GM23338 (cell line): ENCODE measurements at regions not wholly inside any gene's neighbourhood (a gene's known extent, or its start where the extent isn't known, plus 50 kb on each side); places are given as distances from the start of the nearest gene placed in this dataset.

Experiments used
- ATAC-seq: fragments of 200-7000 bp; cut with Tn5 transposase; 3 replicates; pipeline ENCODE4 v1.9.1; 2020
- DNase-seq: peaks from one replicate; pipeline ENCODE4 v3.0.0-alpha.2; 2015; ENCODE audit warnings: low spot score
- H2AFZ ChIP-seq: fragments of 200-600 bp; sonication (generic); 2 replicates; pipeline ENCODE4 v1.8.0; 2016; ENCODE audit warnings: antibody characterized with exemption, mild to moderate bottlenecking, moderate library complexity
- H3F3A ChIP-seq: fragments of 200-600 bp; sonication (generic); replicated peaks from 2 replicates; pipeline ENCODE4 v1.8.0; 2017; ENCODE audit warnings: antibody characterized with exemption, mixed run types, low read depth
- H3K27ac ChIP-seq: fragments of 200-600 bp; sonication (generic); 2 replicates; pipeline ENCODE4 v1.6.1; 2016; ENCODE audit warnings: low read depth
- H3K27me3 ChIP-seq: fragments of 200-600 bp; sonication (generic); 2 replicates; pipeline ENCODE4 v1.8.0; 2016; ENCODE audit warnings: mild to moderate bottlenecking, mixed run types, moderate library complexity; ENCODE audit not compliant: insufficient read depth
- H3K36me3 ChIP-seq: fragments of 200-600 bp; sonication (generic); 2 replicates; pipeline ENCODE4 v1.8.0; 2016; ENCODE audit warnings: mild to moderate bottlenecking; ENCODE audit not compliant: insufficient read depth
- H3K4me1 ChIP-seq: fragments of 200-600 bp; sonication (generic); 2 replicates; pipeline ENCODE4 v1.8.0; 2016; ENCODE audit warnings: mild to moderate bottlenecking, moderate library complexity; ENCODE audit not compliant: insufficient read depth
- H3K4me2 ChIP-seq: fragments of 200-600 bp; sonication (generic); 2 replicates; pipeline ENCODE4 v1.7.1; 2017; ENCODE audit warnings: mixed run types
- H3K4me3 ChIP-seq: fragments of 200-600 bp; sonication (generic); 2 replicates; pipeline ENCODE4 v1.6.1; 2016; ENCODE audit warnings: mixed run types
- H3K79me2 ChIP-seq: fragments of 200-600 bp; sonication (generic); replicated peaks from 2 replicates; pipeline ENCODE4 v1.8.0; 2017; ENCODE audit warnings: mild to moderate bottlenecking; ENCODE audit not compliant: insufficient read depth
- H3K9me2 ChIP-seq: fragments of 200-600 bp; sonication (generic); 2 replicates; pipeline ENCODE4 v1.8.0; 2017; ENCODE audit not compliant: insufficient read depth
- H4K20me1 ChIP-seq: fragments of 200-600 bp; sonication (generic); replicated peaks from 2 replicates; pipeline ENCODE4 v1.8.0; 2017; ENCODE audit warnings: mild to moderate bottlenecking; ENCODE audit not compliant: insufficient read depth
- H3K27ac Mint-ChIP-seq: 2 replicates; pipeline ENCODE4 v1.8.0; 2020; ENCODE audit warnings: inconsistent platforms, mild to moderate bottlenecking, moderate library complexity, mixed read lengths
- H3K27me3 Mint-ChIP-seq: 3 replicates; pipeline ENCODE4 v1.8.0; 2022; ENCODE audit warnings: low read depth, mild to moderate bottlenecking, moderate library complexity, mixed read lengths, inconsistent platforms; ENCODE audit not compliant: insufficient read depth, poor library complexity
- H3K36me3 Mint-ChIP-seq: 3 replicates; pipeline ENCODE4 v1.8.0; 2021; ENCODE audit warnings: low read depth, mild to moderate bottlenecking, inconsistent platforms, moderate library complexity, mixed read lengths
- H3K4me1 Mint-ChIP-seq: 3 replicates; pipeline ENCODE4 v1.8.0; 2020; ENCODE audit warnings: mild to moderate bottlenecking, inconsistent platforms, mixed read lengths
- H3K4me3 Mint-ChIP-seq: 3 replicates; pipeline ENCODE4 v1.8.0; 2021; ENCODE audit warnings: moderate library complexity, mild to moderate bottlenecking, inconsistent platforms, mixed read lengths
- H3K9me3 Mint-ChIP-seq: 3 replicates; pipeline ENCODE4 v1.8.0; 2020; ENCODE audit warnings: moderate library complexity, mild to moderate bottlenecking, inconsistent platforms, mixed read lengths
- CREB1 ChIP-seq: fragments of 250-450 bp; sonication (Bioruptor Pico); IDR thresholded peaks from 2 replicates; pipeline ENCODE4 v1.5.0; 2020; ENCODE audit warnings: low read depth, mild to moderate bottlenecking, moderate library complexity
- EZH2 ChIP-seq: fragments of 200-600 bp; sonication (generic); IDR thresholded peaks from one replicate; pipeline ENCODE4 v1.8.0; 2017; ENCODE audit warnings: antibody characterized with exemption, mild to moderate bottlenecking, low read depth; ENCODE audit not compliant: unreplicated experiment
- JUNB ChIP-seq: IDR thresholded peaks from one replicate; pipeline ENCODE4 v1.6.1; 2016; ENCODE audit warnings: antibody characterized with exemption; ENCODE audit not compliant: unreplicated experiment
- NANOG ChIP-seq: IDR thresholded peaks from 2 replicates; pipeline ENCODE4 v1.6.1; 2016; ENCODE audit warnings: antibody characterized with exemption, borderline replicate concordance
- POLR2AphosphoS5 ChIP-seq: IDR thresholded peaks from 2 replicates; pipeline ENCODE4 v1.6.1; 2016; ENCODE audit warnings: antibody characterized with exemption, low read depth
- STAT1 ChIP-seq: IDR thresholded peaks from one replicate; pipeline ENCODE4 v1.6.1; 2016; ENCODE audit warnings: antibody characterized with exemption; ENCODE audit not compliant: unreplicated experiment
- ZNF114 ChIP-seq: fragments of 250-450 bp; sonication (Bioruptor Pico); IDR thresholded peaks from 2 replicates; pipeline ENCODE4 v1.5.0; 2020; ENCODE audit warnings: mild to moderate bottlenecking, moderate library complexity
- ZNF331 ChIP-seq: fragments of 250-450 bp; sonication (Bioruptor Pico); IDR thresholded peaks from 2 replicates; pipeline ENCODE4 v1.5.0; 2020; ENCODE audit warnings: low read depth, mild to moderate bottlenecking, moderate library complexity
- TF ChIP-seq, protein P1 (sequence below), 2 experiments: fragments of 200-600 bp in 1 of 2; sonication (generic) in 1 of 2; conservative IDR thresholded peaks; 2 replicates each; pipeline versions ENCODE4 v1.5.1 to v1.6.1; 2016 to 2017; ENCODE audit warnings: antibody characterized with exemption in 2 of 2, low read depth in 2 of 2, mild to moderate bottlenecking in 2 of 2, moderate library complexity in 1 of 2
- TF ChIP-seq, protein P2 (sequence below): IDR thresholded peaks from one replicate; pipeline ENCODE4 v1.6.1; 2018; ENCODE audit warnings: antibody characterized with exemption; ENCODE audit not compliant: unreplicated experiment

DNA sequence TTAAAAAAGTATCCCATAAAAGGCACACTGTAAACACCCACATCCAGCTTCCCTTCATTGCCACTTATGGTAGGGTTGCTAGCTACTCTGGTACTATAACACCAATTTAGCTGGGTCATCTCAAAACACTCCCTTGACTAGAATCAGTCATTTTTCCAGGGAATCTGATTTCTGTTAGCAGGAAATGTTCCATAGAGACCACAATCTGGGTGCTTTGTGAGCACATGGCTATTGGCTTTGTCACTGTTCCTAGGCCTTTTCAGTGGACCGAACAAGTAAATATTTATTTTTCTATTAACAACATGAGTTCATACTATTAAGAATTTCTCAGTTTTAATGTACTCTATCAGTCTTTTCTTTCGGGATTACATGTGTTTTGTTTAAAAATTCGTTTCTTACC, 404.7 kb upstream of the GNPDA2 start:
- Mint-ChIP-seq H3K27me3 (peaks cover 3% of the 10 kb centered on the region), H3K4me1 (no peaks in the 10 kb centered on the region), H3K27ac (no peak overlapping the region), H3K36me3 (peaks cover 8% of the 10 kb centered on the region; the same call in 1 of the 3 replicates), H3K9me3 (peaks cover 78% of the 10 kb centered on the region), H3K4me3 (no peak overlapping the region)
- no peaks in the 10 kb centered on the region for H3K79me2 ChIP-seq
- no peaks in the 10 kb centered on the region for H3K9me2 ChIP-seq
- no peaks in the 10 kb centered on the region for H3K27me3 ChIP-seq
- no peaks in the 10 kb centered on the region for H3K36me3 ChIP-seq
- no peak overlapping the region for H3K27ac ChIP-seq
- H3F3A ChIP-seq, result no peaks in the 10 kb centered on the region
- H3K4me2 ChIP-seq, result no peak overlapping the region
- H3K4me3 ChIP-seq, result no peak overlapping the region
- ATAC-seq (no peak), DNase-seq (no peak)
- 0 out of 2 replicates have a peak, but pooled peaks cover 2% of the 10 kb centered on the region for H3K4me1 ChIP-seq
- no peak for TF ChIP-seq POLR2AphosphoS5
- TF ChIP-seq JUNB, result no peak
- TF ChIP-seq, protein P1, sequence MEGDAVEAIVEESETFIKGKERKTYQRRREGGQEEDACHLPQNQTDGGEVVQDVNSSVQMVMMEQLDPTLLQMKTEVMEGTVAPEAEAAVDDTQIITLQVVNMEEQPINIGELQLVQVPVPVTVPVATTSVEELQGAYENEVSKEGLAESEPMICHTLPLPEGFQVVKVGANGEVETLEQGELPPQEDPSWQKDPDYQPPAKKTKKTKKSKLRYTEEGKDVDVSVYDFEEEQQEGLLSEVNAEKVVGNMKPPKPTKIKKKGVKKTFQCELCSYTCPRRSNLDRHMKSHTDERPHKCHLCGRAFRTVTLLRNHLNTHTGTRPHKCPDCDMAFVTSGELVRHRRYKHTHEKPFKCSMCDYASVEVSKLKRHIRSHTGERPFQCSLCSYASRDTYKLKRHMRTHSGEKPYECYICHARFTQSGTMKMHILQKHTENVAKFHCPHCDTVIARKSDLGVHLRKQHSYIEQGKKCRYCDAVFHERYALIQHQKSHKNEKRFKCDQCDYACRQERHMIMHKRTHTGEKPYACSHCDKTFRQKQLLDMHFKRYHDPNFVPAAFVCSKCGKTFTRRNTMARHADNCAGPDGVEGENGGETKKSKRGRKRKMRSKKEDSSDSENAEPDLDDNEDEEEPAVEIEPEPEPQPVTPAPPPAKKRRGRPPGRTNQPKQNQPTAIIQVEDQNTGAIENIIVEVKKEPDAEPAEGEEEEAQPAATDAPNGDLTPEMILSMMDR (conservative IDR thresholded peaks at IDR 0.05; ENCODE audit: low read depth in 2 of 2), result no peak
- TF ChIP-seq ZNF331 (CRISPR knock-in tag), result no peak
- TF ChIP-seq, protein P2, sequence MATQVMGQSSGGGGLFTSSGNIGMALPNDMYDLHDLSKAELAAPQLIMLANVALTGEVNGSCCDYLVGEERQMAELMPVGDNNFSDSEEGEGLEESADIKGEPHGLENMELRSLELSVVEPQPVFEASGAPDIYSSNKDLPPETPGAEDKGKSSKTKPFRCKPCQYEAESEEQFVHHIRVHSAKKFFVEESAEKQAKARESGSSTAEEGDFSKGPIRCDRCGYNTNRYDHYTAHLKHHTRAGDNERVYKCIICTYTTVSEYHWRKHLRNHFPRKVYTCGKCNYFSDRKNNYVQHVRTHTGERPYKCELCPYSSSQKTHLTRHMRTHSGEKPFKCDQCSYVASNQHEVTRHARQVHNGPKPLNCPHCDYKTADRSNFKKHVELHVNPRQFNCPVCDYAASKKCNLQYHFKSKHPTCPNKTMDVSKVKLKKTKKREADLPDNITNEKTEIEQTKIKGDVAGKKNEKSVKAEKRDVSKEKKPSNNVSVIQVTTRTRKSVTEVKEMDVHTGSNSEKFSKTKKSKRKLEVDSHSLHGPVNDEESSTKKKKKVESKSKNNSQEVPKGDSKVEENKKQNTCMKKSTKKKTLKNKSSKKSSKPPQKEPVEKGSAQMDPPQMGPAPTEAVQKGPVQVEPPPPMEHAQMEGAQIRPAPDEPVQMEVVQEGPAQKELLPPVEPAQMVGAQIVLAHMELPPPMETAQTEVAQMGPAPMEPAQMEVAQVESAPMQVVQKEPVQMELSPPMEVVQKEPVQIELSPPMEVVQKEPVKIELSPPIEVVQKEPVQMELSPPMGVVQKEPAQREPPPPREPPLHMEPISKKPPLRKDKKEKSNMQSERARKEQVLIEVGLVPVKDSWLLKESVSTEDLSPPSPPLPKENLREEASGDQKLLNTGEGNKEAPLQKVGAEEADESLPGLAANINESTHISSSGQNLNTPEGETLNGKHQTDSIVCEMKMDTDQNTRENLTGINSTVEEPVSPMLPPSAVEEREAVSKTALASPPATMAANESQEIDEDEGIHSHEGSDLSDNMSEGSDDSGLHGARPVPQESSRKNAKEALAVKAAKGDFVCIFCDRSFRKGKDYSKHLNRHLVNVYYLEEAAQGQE, result no peak
- no peak for TF ChIP-seq EZH2
- TF ChIP-seq ZNF114 (CRISPR knock-in tag), result no peak
- no peaks in the 10 kb centered on the region for H4K20me1 ChIP-seq
- H2AFZ ChIP-seq, result 0 out of 2 replicates have a peak overlapping the region, but pooled peaks have one; percentile 56

GRCh38 chr4:45122406-45122805, 396.1 kb upstream of the GNPDA2 start:
- Histone ChIP-seq H3F3A (no peaks in the 10 kb centered on the region), H3K4me1 (peaks cover 6% of the 10 kb centered on the region; the same call in 1 of the 2 replicates), H4K20me1 (no peaks in the 10 kb centered on the region), H3K36me3 (no peaks in the 10 kb centered on the region), H3K9me2 (0 out of 2 replicates have a peak, but pooled peaks cover 7% of the 10 kb centered on the region), H3K79me2 (no peaks in the 10 kb centered on the region), H3K27ac (no peak overlapping the region), H3K27me3 (no peaks in the 10 kb centered on the region), H3K4me3 (no peak overlapping the region), H2AFZ (no peak overlapping the region), H3K4me2 (no peak overlapping the region)
- no peaks in the 10 kb centered on the region for H3K27me3 Mint-ChIP-seq
- H3K4me1 Mint-ChIP-seq, result no peaks in the 10 kb centered on the region
- DNase-seq (no peak), ATAC-seq (no peak)
- H3K27ac Mint-ChIP-seq, result no peak overlapping the region
- no peak overlapping the region for H3K4me3 Mint-ChIP-seq
- H3K9me3 Mint-ChIP-seq, result peaks cover 77% of the 10 kb centered on the region
- no peaks in the 10 kb centered on the region for H3K36me3 Mint-ChIP-seq
- TF ChIP-seq, protein P2, result no peak
- TF ChIP-seq NANOG (no peak), STAT1 (no peak), CREB1 (CRISPR knock-in tag) (no peak), JUNB (no peak), ZNF331 (CRISPR knock-in tag) (no peak), EZH2 (no peak)
- TF ChIP-seq, protein P1 (conservative IDR thresholded peaks at IDR 0.05; ENCODE audit: low read depth in 2 of 2), result no peak
